CD4-positive, alpha-beta T cell (primary cell): ENCODE measurements at regions not wholly inside any gene's neighbourhood (a gene's known extent, or its start where the extent isn't known, plus 50 kb on each side); places are given as distances from the start of the nearest gene placed in this dataset.

ENCODE experiments used
- ATAC-seq: fragments of 200-7000 bp; cut with Tn5 transposase; one replicate; pipeline ENCODE4 v1.10.0; 2022; ENCODE audit warnings: mild to moderate bottlenecking; ENCODE audit not compliant: poor library complexity
- CTCF ChIA-PET: fragments of 350-600 bp; sonication (Branson Sonifier 250); formaldehyde crosslinking; loops from one replicate; lab custom pipeline; 2021; ENCODE audit warnings: antibody characterized with exemption, inconsistent platforms; lab: Charles Lee
- POLR2A ChIA-PET: fragments of 350-600 bp; sonication (Branson Sonifier 250); formaldehyde crosslinking; loops from one replicate; lab custom pipeline; 2021; ENCODE audit warnings: antibody characterized with exemption, inconsistent platforms; lab: Charles Lee
- DNase-seq, 14 experiments: peaks; one replicate each; pipeline ENCODE4 v3.0.0-alpha.2; 2013 to 2020; ENCODE audit warnings: mixed read lengths in 2 of 14
- H3K27ac ChIP-seq, 2 donors: one replicate each; pipeline versions ENCODE4 v1.5.1 to v1.7.0; 2013; ENCODE audit warnings: low read length in 2 of 2, low read depth in 1 of 2, mild to moderate bottlenecking in 1 of 2
- H3K27me3 ChIP-seq, 2 experiments: 1 replicate in 1 of 2; 2 replicates in 1 of 2; pipeline versions ENCODE4 v1.6.1 to v1.7.0; 2013; ENCODE audit warnings: low read length in 2 of 2, control low read depth in 1 of 2, mild to moderate bottlenecking in 1 of 2, moderate library complexity in 1 of 2; ENCODE audit not compliant: insufficient read depth in 2 of 2, control insufficient read depth in 1 of 2
- H3K36me3 ChIP-seq: one replicate; pipeline ENCODE4 v1.6.1; 2013; ENCODE audit warnings: low read length, control low read depth; ENCODE audit not compliant: insufficient read depth
- H3K4me1 ChIP-seq: one replicate; pipeline ENCODE4 v1.6.1; 2013; ENCODE audit warnings: low read length, control low read depth; ENCODE audit not compliant: insufficient read depth
- H3K4me3 ChIP-seq: one replicate; pipeline ENCODE4 v1.5.1; 2013; ENCODE audit warnings: mild to moderate bottlenecking, low read length, moderate library complexity
- H3K9me3 ChIP-seq, 2 experiments: 1 replicate in 1 of 2; 2 replicates in 1 of 2; pipeline versions ENCODE4 v1.6.1 to v1.7.0; 2013; ENCODE audit warnings: low read length in 2 of 2, mild to moderate bottlenecking in 2 of 2, control low read depth in 1 of 2, moderate library complexity in 1 of 2; ENCODE audit not compliant: control insufficient read depth in 1 of 2, insufficient read depth in 1 of 2
- H3K27ac Mint-ChIP-seq: one replicate; pipeline ENCODE4 v1.8.0; 2020; ENCODE audit warnings: mixed read lengths
- H3K27me3 Mint-ChIP-seq: one replicate; pipeline ENCODE4 v1.8.0; 2021; ENCODE audit warnings: mixed read lengths
- H3K36me3 Mint-ChIP-seq: one replicate; pipeline ENCODE4 v1.8.0; 2021; ENCODE audit warnings: low read depth, mixed read lengths
- H3K4me1 Mint-ChIP-seq: one replicate; pipeline ENCODE4 v1.8.0; 2021; ENCODE audit warnings: low read depth, mixed read lengths
- H3K4me3 Mint-ChIP-seq: one replicate; pipeline ENCODE4 v1.8.0; 2020; ENCODE audit warnings: mild to moderate bottlenecking, mixed read lengths
- H3K9me3 Mint-ChIP-seq: one replicate; pipeline ENCODE4 v1.8.0; 2020; ENCODE audit warnings: mixed read lengths
- intact Hi-C, 2 experiments: fragments of 100-400 bp; cut with DNase I in 1 of 2; cut with micrococcal nuclease in 1 of 2; formaldehyde crosslinking; loops; one replicate each; pipeline versions ENCODE4 v1.15.1 to v1.9.0; 2023 to 2025; cut with DNase I, micrococcal nuclease
- TF ChIP-seq, protein P1 (sequence below): fragments of 200-600 bp; IDR thresholded peaks from one replicate; pipeline ENCODE4 v1.8.0; 2022; ENCODE audit warnings: antibody characterized with exemption, mild to moderate bottlenecking

DNA sequence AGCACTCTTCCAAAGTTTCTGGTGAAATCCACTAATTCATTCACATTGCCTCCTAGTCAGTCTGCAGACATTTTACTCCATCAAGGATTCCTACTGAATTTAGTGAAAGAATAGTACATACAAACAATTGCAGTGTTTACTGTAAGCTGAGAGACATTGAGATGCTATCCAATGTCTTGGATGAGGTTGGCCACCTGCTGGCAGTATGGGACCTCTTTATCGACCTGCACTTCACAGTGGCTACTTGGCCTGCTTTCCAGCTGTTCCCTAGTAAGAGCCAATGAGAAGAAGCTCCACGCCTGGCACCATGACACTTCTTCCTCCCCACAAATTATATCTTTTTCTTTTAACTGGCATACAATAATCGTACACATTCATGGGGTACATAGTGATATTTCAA is 51.5 kb upstream of the LRIF1 start:
- Histone ChIP-seq H3K27me3 (peaks cover 6 to 18% of the 10 kb centered on the region in 2 experiments), H3K4me3 (no peak overlapping the region), H3K9me3 (peaks cover 0 to 9% of the 10 kb centered on the region in 2 experiments), H3K4me1 (no peaks in the 10 kb centered on the region), H3K36me3 (no peaks in the 10 kb centered on the region), H3K27ac (no peak overlapping the region)
- Mint-ChIP-seq H3K9me3 (peaks cover 3% of the 10 kb centered on the region), H3K36me3 (no peaks in the 10 kb centered on the region), H3K27me3 (peaks cover 31% of the 10 kb centered on the region), H3K4me3 (no peak overlapping the region), H3K4me1 (no peaks in the 10 kb centered on the region), H3K27ac (no peak overlapping the region)
- ChIA-PET CTCF (no interaction called here), POLR2A (no interaction called here)
- DNase-seq = no peak
- no peak for ATAC-seq
- intact Hi-C loops = loop anchor here in 1 of 2 experiments (5.0 kb wide), 1 partner anchor 142 kb away; no protein-coding TSS in a partner anchor
- TF ChIP-seq, protein P1, sequence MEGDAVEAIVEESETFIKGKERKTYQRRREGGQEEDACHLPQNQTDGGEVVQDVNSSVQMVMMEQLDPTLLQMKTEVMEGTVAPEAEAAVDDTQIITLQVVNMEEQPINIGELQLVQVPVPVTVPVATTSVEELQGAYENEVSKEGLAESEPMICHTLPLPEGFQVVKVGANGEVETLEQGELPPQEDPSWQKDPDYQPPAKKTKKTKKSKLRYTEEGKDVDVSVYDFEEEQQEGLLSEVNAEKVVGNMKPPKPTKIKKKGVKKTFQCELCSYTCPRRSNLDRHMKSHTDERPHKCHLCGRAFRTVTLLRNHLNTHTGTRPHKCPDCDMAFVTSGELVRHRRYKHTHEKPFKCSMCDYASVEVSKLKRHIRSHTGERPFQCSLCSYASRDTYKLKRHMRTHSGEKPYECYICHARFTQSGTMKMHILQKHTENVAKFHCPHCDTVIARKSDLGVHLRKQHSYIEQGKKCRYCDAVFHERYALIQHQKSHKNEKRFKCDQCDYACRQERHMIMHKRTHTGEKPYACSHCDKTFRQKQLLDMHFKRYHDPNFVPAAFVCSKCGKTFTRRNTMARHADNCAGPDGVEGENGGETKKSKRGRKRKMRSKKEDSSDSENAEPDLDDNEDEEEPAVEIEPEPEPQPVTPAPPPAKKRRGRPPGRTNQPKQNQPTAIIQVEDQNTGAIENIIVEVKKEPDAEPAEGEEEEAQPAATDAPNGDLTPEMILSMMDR = no peak
